Spleen (tissue), 7 donors: ENCODE measurements at regions not wholly inside any gene's neighbourhood (a gene's known extent, or its start where the extent isn't known, plus 50 kb on each side); places are given as distances from the start of the nearest gene placed in this dataset.

Source experiments
- POLR2AphosphoS5 ChIP-seq, 3 donors: sonication (generic); formaldehyde crosslinking; IDR thresholded peaks; one replicate each; pipeline ENCODE4 v1.5.1; 2017; ENCODE audit warnings: antibody characterized with exemption in 3 of 3
- TF ChIP-seq, protein P1 (sequence below), 11 experiments: fragments of 200-600 bp in 7 of 11; fragments of 450-650 bp in 4 of 11; sonication (generic) in 4 of 11; IDR thresholded peaks in 8 of 11; conservative IDR thresholded peaks in 3 of 11; 1 replicate in 7 of 11; 2 replicates in 4 of 11; pipeline versions ENCODE4 v1.4.0 to v1.8.0; 2016 to 2021; ENCODE audit warnings: antibody characterized with exemption in 11 of 11, inconsistent platforms in 4 of 11, mild to moderate bottlenecking in 1 of 11
- donor health status: DM: no; HTN: no; CAD: no; lungs with moderate emphysema.
- donor health status: DM: no; HTN: no; CAD: no.
- donor health status: DM: no; HTN: no; CAD: no.

DNA sequence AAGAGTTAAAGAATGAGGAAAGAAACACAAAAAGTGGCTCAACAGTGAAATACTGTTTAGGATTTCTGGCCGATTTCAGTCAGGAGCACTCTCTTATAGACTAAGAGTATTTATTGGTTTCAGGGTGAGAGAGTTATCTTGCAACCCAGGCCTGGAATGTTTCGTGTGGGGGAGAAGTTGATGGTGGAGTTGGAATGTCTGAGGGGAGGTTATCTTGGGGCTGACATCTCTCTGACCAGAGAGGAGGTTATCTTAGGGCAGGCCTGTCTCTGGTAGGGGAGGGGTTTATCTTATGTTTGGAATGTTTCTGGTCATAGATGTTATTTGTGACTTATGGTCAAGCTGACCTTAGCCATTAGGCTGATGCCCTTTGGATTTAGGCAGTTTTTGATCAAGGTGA is 80.3 kb downstream of the HTR1B start:
- TF ChIP-seq, protein P1, sequence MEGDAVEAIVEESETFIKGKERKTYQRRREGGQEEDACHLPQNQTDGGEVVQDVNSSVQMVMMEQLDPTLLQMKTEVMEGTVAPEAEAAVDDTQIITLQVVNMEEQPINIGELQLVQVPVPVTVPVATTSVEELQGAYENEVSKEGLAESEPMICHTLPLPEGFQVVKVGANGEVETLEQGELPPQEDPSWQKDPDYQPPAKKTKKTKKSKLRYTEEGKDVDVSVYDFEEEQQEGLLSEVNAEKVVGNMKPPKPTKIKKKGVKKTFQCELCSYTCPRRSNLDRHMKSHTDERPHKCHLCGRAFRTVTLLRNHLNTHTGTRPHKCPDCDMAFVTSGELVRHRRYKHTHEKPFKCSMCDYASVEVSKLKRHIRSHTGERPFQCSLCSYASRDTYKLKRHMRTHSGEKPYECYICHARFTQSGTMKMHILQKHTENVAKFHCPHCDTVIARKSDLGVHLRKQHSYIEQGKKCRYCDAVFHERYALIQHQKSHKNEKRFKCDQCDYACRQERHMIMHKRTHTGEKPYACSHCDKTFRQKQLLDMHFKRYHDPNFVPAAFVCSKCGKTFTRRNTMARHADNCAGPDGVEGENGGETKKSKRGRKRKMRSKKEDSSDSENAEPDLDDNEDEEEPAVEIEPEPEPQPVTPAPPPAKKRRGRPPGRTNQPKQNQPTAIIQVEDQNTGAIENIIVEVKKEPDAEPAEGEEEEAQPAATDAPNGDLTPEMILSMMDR (IDR thresholded peaks at IDR 0.05 in 8 of 11, conservative IDR thresholded peaks at IDR 0.05 in 3 of 11) = no peak
- no peak for TF ChIP-seq POLR2AphosphoS5 (IDR thresholded peaks at IDR 0.05)
